SK-N-SH treated with all-trans-retinoic acid at 6 μM for 48 hours (cell line): ENCODE measurements at regions not wholly inside any gene's neighbourhood (a gene's known extent, or its start where the extent isn't known, plus 50 kb on each side); places are given as distances from the start of the nearest gene placed in this dataset.

ENCODE experiments used
- ATAC-seq: fragments of 200-7000 bp; cut with Tn5 transposase; 3 replicates; pipeline ENCODE4 v1.9.1; 2020; ENCODE audit warnings: mild to moderate bottlenecking, moderate library complexity
- ARNTL ChIP-seq: fragments of 450-650 bp; formaldehyde crosslinking; IDR thresholded peaks from 2 replicates; pipeline ENCODE4 v1.5.0; 2020; ENCODE audit warnings: low read depth, mild to moderate bottlenecking, moderate library complexity, borderline replicate concordance
- BACH2 ChIP-seq: fragments of 250-450 bp; sonication (Bioruptor Pico); IDR thresholded peaks from 2 replicates; pipeline ENCODE4 v1.9.0; 2021; ENCODE audit warnings: mild to moderate bottlenecking, borderline replicate concordance
- CSDC2 ChIP-seq: fragments of 250-450 bp; sonication (Bioruptor Pico); IDR thresholded peaks from 2 replicates; pipeline ENCODE4 v1.5.0; 2020; ENCODE audit warnings: mild to moderate bottlenecking, moderate library complexity
- ESRRG ChIP-seq: fragments of 250-450 bp; sonication (Bioruptor Pico); IDR thresholded peaks from 2 replicates; pipeline ENCODE4 v1.6.1; 2021; ENCODE audit warnings: mild to moderate bottlenecking
- GLIS3 ChIP-seq: fragments of 250-450 bp; sonication (Bioruptor Pico); IDR thresholded peaks from 2 replicates; pipeline ENCODE4 v1.5.0; 2020; ENCODE audit warnings: mild to moderate bottlenecking, moderate library complexity
- ISL1 ChIP-seq: fragments of 250-450 bp; sonication (Bioruptor Pico); IDR thresholded peaks from 2 replicates; pipeline ENCODE4 v2.1.2; 2022; ENCODE audit warnings: mild to moderate bottlenecking, moderate library complexity
- PPARA ChIP-seq: fragments of 250-450 bp; sonication (Bioruptor Pico); IDR thresholded peaks from 2 replicates; pipeline ENCODE4 v1.5.0; 2020; ENCODE audit warnings: mild to moderate bottlenecking, borderline replicate concordance
- RARB ChIP-seq: fragments of 250-450 bp; sonication (Bioruptor Pico); IDR thresholded peaks from 2 replicates; pipeline ENCODE4 v1.8.0; 2021; ENCODE audit warnings: mild to moderate bottlenecking, moderate library complexity
- SNAI2 ChIP-seq: fragments of 250-450 bp; sonication (Bioruptor Pico); IDR thresholded peaks from 2 replicates; pipeline ENCODE4 v1.5.0; 2020; ENCODE audit warnings: mild to moderate bottlenecking, moderate library complexity
- TCF4 ChIP-seq: fragments of 250-450 bp; sonication (Bioruptor Pico); IDR thresholded peaks from 2 replicates; pipeline ENCODE4 v1.8.0; 2021; ENCODE audit warnings: mild to moderate bottlenecking, moderate library complexity, borderline replicate concordance
- TOX ChIP-seq: fragments of 250-450 bp; sonication (Bioruptor Pico); IDR thresholded peaks from 2 replicates; pipeline ENCODE4 v1.8.0; 2021; ENCODE audit warnings: mild to moderate bottlenecking, moderate library complexity, borderline replicate concordance
- ZC3H10 ChIP-seq: fragments of 250-450 bp; sonication (Bioruptor Pico); IDR thresholded peaks from 2 replicates; pipeline ENCODE4 v1.5.1; 2021; ENCODE audit warnings: mild to moderate bottlenecking, moderate library complexity
- ZFP3 ChIP-seq: fragments of 250-450 bp; sonication (Bioruptor Pico); IDR thresholded peaks from 2 replicates; pipeline ENCODE4 v1.5.0; 2020; ENCODE audit warnings: mild to moderate bottlenecking, moderate library complexity
- ZFP30 ChIP-seq: fragments of 450-650 bp; formaldehyde crosslinking; IDR thresholded peaks from 2 replicates; pipeline ENCODE4 v1.5.0; 2022; ENCODE audit warnings: mild to moderate bottlenecking, moderate library complexity
- ZNF70 ChIP-seq: fragments of 450-650 bp; formaldehyde crosslinking; IDR thresholded peaks from 2 replicates; pipeline ENCODE4 v1.5.0; 2020; ENCODE audit warnings: mild to moderate bottlenecking, moderate library complexity
- ZNF8 ChIP-seq: fragments of 450-650 bp; formaldehyde crosslinking; IDR thresholded peaks from 2 replicates; pipeline ENCODE4 v1.5.0; 2020; ENCODE audit warnings: mild to moderate bottlenecking, moderate library complexity
- TF ChIP-seq, protein P1 (sequence below): fragments of 250-450 bp; sonication (Bioruptor Pico); IDR thresholded peaks from 2 replicates; pipeline ENCODE4 v1.5.0; 2020; ENCODE audit warnings: mild to moderate bottlenecking, moderate library complexity
- TF ChIP-seq, protein P2 (sequence below): fragments of 250-450 bp; sonication (Bioruptor Pico); IDR thresholded peaks from 2 replicates; pipeline ENCODE4 v1.5.1; 2020; ENCODE audit warnings: low read depth, mild to moderate bottlenecking, moderate library complexity
- TF ChIP-seq, protein P3 (sequence below): fragments of 250-450 bp; sonication (Bioruptor Pico); IDR thresholded peaks from 2 replicates; pipeline ENCODE4 v1.5.1; 2021; ENCODE audit warnings: mild to moderate bottlenecking, moderate library complexity

GRCh38 chr20:20820104-20820503 lies 107.7 kb upstream of the RALGAPA2 start:
- TF ChIP-seq ISL1 (CRISPR knock-in tag), result no peak
- TF ChIP-seq ZNF70 (CRISPR knock-in tag), result no peak
- TF ChIP-seq ESRRG, result no peak
- TF ChIP-seq, all 23 proteins: peak for 0
- ATAC-seq, result peak; percentile 87

GRCh38 chr20:20816969-20817755 lies 104.7 kb upstream of the RALGAPA2 start:
- TF ChIP-seq ZNF8 (CRISPR knock-in tag), result no peak
- TF ChIP-seq, protein P1, sequence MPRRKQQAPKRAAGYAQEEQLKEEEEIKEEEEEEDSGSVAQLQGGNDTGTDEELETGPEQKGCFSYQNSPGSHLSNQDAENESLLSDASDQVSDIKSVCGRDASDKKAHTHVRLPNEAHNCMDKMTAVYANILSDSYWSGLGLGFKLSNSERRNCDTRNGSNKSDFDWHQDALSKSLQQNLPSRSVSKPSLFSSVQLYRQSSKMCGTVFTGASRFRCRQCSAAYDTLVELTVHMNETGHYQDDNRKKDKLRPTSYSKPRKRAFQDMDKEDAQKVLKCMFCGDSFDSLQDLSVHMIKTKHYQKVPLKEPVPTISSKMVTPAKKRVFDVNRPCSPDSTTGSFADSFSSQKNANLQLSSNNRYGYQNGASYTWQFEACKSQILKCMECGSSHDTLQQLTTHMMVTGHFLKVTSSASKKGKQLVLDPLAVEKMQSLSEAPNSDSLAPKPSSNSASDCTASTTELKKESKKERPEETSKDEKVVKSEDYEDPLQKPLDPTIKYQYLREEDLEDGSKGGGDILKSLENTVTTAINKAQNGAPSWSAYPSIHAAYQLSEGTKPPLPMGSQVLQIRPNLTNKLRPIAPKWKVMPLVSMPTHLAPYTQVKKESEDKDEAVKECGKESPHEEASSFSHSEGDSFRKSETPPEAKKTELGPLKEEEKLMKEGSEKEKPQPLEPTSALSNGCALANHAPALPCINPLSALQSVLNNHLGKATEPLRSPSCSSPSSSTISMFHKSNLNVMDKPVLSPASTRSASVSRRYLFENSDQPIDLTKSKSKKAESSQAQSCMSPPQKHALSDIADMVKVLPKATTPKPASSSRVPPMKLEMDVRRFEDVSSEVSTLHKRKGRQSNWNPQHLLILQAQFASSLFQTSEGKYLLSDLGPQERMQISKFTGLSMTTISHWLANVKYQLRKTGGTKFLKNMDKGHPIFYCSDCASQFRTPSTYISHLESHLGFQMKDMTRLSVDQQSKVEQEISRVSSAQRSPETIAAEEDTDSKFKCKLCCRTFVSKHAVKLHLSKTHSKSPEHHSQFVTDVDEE (CRISPR knock-in tag), result no peak
- TF ChIP-seq BACH2 (CRISPR knock-in tag), result no peak
- TF ChIP-seq, protein P2, sequence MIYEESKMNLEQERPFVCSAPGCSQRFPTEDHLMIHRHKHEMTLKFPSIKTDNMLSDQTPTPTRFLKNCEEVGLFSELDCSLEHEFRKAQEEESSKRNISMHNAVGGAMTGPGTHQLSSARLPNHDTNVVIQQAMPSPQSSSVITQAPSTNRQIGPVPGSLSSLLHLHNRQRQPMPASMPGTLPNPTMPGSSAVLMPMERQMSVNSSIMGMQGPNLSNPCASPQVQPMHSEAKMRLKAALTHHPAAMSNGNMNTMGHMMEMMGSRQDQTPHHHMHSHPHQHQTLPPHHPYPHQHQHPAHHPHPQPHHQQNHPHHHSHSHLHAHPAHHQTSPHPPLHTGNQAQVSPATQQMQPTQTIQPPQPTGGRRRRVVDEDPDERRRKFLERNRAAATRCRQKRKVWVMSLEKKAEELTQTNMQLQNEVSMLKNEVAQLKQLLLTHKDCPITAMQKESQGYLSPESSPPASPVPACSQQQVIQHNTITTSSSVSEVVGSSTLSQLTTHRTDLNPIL (CRISPR knock-in tag), result no peak
- no peak for TF ChIP-seq ZFP30 (CRISPR knock-in tag)
- TF ChIP-seq ARNTL (CRISPR knock-in tag), result no peak
- no peak for TF ChIP-seq ZC3H10 (CRISPR knock-in tag)
- TF ChIP-seq GLIS3 (CRISPR knock-in tag), result no peak
- no peak for TF ChIP-seq ZFP3 (CRISPR knock-in tag)
- TF ChIP-seq, protein P3, sequence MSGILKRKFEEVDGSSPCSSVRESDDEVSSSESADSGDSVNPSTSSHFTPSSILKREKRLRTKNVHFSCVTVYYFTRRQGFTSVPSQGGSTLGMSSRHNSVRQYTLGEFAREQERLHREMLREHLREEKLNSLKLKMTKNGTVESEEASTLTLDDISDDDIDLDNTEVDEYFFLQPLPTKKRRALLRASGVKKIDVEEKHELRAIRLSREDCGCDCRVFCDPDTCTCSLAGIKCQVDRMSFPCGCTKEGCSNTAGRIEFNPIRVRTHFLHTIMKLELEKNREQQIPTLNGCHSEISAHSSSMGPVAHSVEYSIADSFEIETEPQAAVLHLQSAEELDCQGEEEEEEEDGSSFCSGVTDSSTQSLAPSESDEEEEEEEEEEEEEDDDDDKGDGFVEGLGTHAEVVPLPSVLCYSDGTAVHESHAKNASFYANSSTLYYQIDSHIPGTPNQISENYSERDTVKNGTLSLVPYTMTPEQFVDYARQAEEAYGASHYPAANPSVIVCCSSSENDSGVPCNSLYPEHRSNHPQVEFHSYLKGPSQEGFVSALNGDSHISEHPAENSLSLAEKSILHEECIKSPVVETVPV (CRISPR knock-in tag), result no peak
- no peak for TF ChIP-seq ESRRG
- no peak for TF ChIP-seq PPARA (CRISPR knock-in tag)
- TF ChIP-seq, all 23 proteins: peak for 0
- no peak for ATAC-seq

- TF ChIP-seq, protein P2 (CRISPR knock-in tag), result no peak
- TF ChIP-seq ZFP30 (CRISPR knock-in tag) (no peak), TOX (CRISPR knock-in tag) (no peak), ZC3H10 (CRISPR knock-in tag) (no peak), BACH2 (CRISPR knock-in tag) (no peak), SNAI2 (no peak), ESRRG (no peak), CSDC2 (no peak), GLIS3 (CRISPR knock-in tag) (no peak), TCF4 (CRISPR knock-in tag) (no peak), ZFP3 (CRISPR knock-in tag) (no peak), RARB (no peak), ARNTL (CRISPR knock-in tag) (no peak)
- TF ChIP-seq, protein P1 (CRISPR knock-in tag), result no peak
- no peak for ATAC-seq
Measured at GRCh38 chr20:20815711-20816455, 103.4 kb upstream of the RALGAPA2 start.
